Neural progenitor cell (in vitro differentiated cells): ENCODE measurements at regions not wholly inside any gene's neighbourhood (a gene's known extent, or its start where the extent isn't known, plus 50 kb on each side); places are given as distances from the start of the nearest gene placed in this dataset.

ENCODE experiments used
- EZH2phosphoT487 ChIP-seq: fragments of 200-600 bp; sonication (generic); IDR thresholded peaks from 2 replicates; pipeline ENCODE4 v1.6.1; 2017; ENCODE audit warnings: antibody characterized with exemption
- TF ChIP-seq, protein P1 (sequence below): fragments of 200-600 bp; sonication (generic); IDR thresholded peaks from 2 replicates; pipeline ENCODE4 v1.5.1; 2017; ENCODE audit warnings: antibody characterized with exemption, mild to moderate bottlenecking

DNA sequence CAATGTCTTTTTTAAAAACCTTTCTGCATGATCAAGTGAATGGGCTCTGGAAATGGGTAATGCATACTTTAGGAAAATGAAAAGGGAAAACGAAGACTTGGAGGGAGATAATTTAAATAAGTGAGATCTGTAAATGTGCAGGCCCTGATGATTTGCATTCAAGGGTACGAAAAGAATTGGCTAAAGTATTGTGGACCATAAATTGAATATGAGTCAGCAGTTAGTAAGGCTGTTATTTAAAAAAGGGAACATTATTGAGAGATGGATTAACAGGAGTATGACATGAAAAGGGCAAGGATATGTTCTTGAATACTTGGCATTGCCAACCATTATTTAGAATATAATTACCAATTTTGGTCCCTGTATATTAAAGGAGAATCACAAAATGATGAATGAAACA, 125.5 kb downstream of the GPAT3 start:
- TF ChIP-seq, protein P1, sequence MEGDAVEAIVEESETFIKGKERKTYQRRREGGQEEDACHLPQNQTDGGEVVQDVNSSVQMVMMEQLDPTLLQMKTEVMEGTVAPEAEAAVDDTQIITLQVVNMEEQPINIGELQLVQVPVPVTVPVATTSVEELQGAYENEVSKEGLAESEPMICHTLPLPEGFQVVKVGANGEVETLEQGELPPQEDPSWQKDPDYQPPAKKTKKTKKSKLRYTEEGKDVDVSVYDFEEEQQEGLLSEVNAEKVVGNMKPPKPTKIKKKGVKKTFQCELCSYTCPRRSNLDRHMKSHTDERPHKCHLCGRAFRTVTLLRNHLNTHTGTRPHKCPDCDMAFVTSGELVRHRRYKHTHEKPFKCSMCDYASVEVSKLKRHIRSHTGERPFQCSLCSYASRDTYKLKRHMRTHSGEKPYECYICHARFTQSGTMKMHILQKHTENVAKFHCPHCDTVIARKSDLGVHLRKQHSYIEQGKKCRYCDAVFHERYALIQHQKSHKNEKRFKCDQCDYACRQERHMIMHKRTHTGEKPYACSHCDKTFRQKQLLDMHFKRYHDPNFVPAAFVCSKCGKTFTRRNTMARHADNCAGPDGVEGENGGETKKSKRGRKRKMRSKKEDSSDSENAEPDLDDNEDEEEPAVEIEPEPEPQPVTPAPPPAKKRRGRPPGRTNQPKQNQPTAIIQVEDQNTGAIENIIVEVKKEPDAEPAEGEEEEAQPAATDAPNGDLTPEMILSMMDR, result no peak
- no peak for TF ChIP-seq EZH2phosphoT487
